Fibroblast of lung (primary cell): ENCODE measurements at regions not wholly inside any gene's neighbourhood (a gene's known extent, or its start where the extent isn't known, plus 50 kb on each side); places are given as distances from the start of the nearest gene placed in this dataset.

Source experiments
- DNase-seq, 2 donors: peaks; one replicate each; pipeline versions ENCODE4 v3.0.0 to v3.0.0-alpha.2; 2010; ENCODE audit warnings: low read depth in 2 of 2
- H2AFZ ChIP-seq: 2 replicates; pipeline ENCODE4 v1.5.1; 2012; ENCODE audit warnings: low read length, control low read depth, inconsistent platforms
- H3K27ac ChIP-seq: 2 replicates; pipeline ENCODE4 v1.5.1; 2011; ENCODE audit warnings: low read length, control low read depth; ENCODE audit not compliant: insufficient read depth
- H3K27me3 ChIP-seq: 2 replicates; pipeline ENCODE4 v1.5.1; 2011; ENCODE audit warnings: mild to moderate bottlenecking, low read length; ENCODE audit not compliant: control insufficient read depth, insufficient read depth
- H3K36me3 ChIP-seq: 2 replicates; pipeline ENCODE4 v1.5.1; 2011; ENCODE audit warnings: low read length; ENCODE audit not compliant: control insufficient read depth, insufficient read depth
- H3K4me1 ChIP-seq: 2 replicates; pipeline ENCODE4 v1.5.1; 2011; ENCODE audit warnings: low read length; ENCODE audit not compliant: control insufficient read depth, insufficient read depth; ENCODE audit errors: extremely low read depth
- H3K4me2 ChIP-seq: 2 replicates; pipeline ENCODE4 v1.5.1; 2011; ENCODE audit warnings: low read length, control low read depth; ENCODE audit not compliant: insufficient read depth; ENCODE audit errors: extremely low read depth
- H3K4me3 ChIP-seq, 4 experiments: fragments of 200-600 bp in 1 of 4; sonication (generic) in 1 of 4; replicated peaks in 1 of 4; 2 replicates each; pipeline ENCODE4 v1.5.1; 2011 to 2016; ENCODE audit warnings: low read length in 4 of 4, low read depth in 3 of 4, mild to moderate bottlenecking in 3 of 4, control low read depth in 2 of 4, inconsistent platforms in 1 of 4, mixed read lengths in 1 of 4; ENCODE audit not compliant: insufficient read depth in 1 of 4; ENCODE audit errors: control extremely low read depth in 1 of 4
- H3K79me2 ChIP-seq: 2 replicates; pipeline ENCODE4 v1.5.1; 2012; ENCODE audit warnings: mild to moderate bottlenecking, low read length, inconsistent platforms; ENCODE audit not compliant: control insufficient read depth, insufficient read depth
- H3K9ac ChIP-seq: 2 replicates; pipeline ENCODE4 v1.5.1; 2011; ENCODE audit warnings: mild to moderate bottlenecking, low read length, control low read depth; ENCODE audit not compliant: insufficient read depth
- H3K9me3 ChIP-seq: 2 replicates; pipeline ENCODE4 v1.5.1; 2012; ENCODE audit warnings: low read depth, low read length; ENCODE audit not compliant: control insufficient read depth, insufficient read depth
- H4K20me1 ChIP-seq: 2 replicates; pipeline ENCODE4 v1.5.1; 2011; ENCODE audit warnings: low read length; ENCODE audit not compliant: control insufficient read depth, insufficient read depth; ENCODE audit errors: extremely low read depth
- EZH2 ChIP-seq: IDR thresholded peaks from 2 replicates; pipeline ENCODE4 v1.5.1; 2012; ENCODE audit warnings: low read length, control low read depth, mild to moderate bottlenecking; ENCODE audit errors: missing control alignments
- TF ChIP-seq, protein P1 (sequence below), 2 donors: IDR thresholded peaks in 1 of 2; conservative IDR thresholded peaks in 1 of 2; 1 replicate in 1 of 2; 2 replicates in 1 of 2; pipeline ENCODE4 v1.5.1; 2011 to 2012; ENCODE audit warnings: low read length in 2 of 2, control low read depth in 1 of 2, inconsistent platforms in 1 of 2, low read depth in 1 of 2, mild to moderate bottlenecking in 1 of 2

DNA sequence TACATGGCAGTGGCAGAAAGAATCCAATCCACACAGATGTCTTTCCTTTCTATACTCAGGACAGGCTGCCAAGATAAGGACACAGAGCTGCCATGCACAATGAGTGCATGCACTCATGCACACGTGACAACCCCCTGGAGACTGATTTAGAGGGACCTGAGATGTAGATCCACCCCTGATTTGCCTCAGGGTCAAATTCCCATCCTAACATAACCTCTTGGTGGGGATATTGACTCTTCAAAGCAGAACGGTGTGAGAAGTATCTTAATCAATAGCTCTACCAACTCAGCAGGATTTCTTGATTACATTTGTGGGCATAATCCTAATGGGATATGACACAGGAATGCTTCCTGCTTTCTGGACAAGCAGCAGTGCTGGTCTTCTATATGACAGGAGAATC lies 125.2 kb upstream of the DSCAM start:
- H2AFZ ChIP-seq: no peak overlapping the region
- H3K9me3 ChIP-seq: no peaks in the 10 kb centered on the region
- no peaks in the 10 kb centered on the region for H3K36me3 ChIP-seq
- no peak for DNase-seq
- no peaks in the 10 kb centered on the region for H3K27me3 ChIP-seq
- H3K4me1 ChIP-seq: no peaks in the 10 kb centered on the region
- no peak for TF ChIP-seq EZH2
- TF ChIP-seq, protein P1, sequence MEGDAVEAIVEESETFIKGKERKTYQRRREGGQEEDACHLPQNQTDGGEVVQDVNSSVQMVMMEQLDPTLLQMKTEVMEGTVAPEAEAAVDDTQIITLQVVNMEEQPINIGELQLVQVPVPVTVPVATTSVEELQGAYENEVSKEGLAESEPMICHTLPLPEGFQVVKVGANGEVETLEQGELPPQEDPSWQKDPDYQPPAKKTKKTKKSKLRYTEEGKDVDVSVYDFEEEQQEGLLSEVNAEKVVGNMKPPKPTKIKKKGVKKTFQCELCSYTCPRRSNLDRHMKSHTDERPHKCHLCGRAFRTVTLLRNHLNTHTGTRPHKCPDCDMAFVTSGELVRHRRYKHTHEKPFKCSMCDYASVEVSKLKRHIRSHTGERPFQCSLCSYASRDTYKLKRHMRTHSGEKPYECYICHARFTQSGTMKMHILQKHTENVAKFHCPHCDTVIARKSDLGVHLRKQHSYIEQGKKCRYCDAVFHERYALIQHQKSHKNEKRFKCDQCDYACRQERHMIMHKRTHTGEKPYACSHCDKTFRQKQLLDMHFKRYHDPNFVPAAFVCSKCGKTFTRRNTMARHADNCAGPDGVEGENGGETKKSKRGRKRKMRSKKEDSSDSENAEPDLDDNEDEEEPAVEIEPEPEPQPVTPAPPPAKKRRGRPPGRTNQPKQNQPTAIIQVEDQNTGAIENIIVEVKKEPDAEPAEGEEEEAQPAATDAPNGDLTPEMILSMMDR (conservative IDR thresholded peaks at IDR 0.05 in 1 of 2, IDR thresholded peaks at IDR 0.05 in 1 of 2; ENCODE audit: low read depth in 1 of 2, low read length in 2 of 2): no peak
- H3K4me3 ChIP-seq: no peak overlapping the region
- H4K20me1 ChIP-seq: no peaks in the 10 kb centered on the region
- H3K4me2 ChIP-seq: no peak overlapping the region
- H3K9ac ChIP-seq: no peak overlapping the region
- no peaks in the 10 kb centered on the region for H3K79me2 ChIP-seq
- H3K27ac ChIP-seq: no peak overlapping the region

DNA sequence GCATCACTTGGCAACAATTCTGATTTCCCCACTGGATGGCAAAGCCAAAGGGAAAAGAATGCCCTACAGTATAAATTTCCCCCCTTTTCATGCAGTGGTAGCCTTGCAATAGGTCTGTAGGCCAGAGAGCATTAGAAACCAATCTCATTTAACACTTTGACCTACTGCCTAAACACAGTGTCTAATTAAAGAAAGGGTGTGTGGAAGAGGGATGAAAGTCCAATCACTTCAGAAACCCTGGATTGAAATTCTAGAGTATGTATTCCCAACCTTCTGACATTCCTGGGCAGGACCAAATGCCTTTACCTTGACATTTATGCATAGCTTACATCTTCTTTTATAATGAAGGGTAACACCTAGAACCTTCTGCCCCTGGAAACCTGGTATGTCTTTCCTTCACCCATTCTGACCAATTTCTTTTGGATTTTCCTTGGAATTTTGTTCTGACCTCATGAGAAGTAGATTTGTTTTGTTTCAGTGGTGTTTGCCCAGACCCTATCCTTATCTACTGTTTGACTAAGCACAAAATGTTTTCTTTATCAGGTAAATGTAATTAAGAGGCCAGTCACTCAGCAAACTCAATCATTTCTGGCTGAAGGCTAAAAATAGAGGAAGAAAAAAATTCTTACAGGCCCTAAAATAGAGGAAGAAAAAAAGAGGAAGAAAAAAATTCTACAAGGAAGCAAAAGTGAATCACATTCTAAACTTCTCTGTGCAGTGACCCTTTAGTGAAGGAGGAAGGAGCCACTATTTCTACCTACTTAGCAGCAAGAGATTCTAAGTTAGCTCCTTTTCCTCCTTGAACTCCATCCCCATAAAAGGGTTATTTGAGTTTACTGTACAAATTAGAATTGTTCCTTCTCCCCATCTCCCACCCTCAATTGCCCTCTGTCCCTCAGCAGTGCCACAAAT lies 129.5 kb upstream of the DSCAM start:
- Histone ChIP-seq H3K4me1 (no peaks in the 10 kb centered on the region), H3K27ac (no peak overlapping the region), H3K36me3 (no peaks in the 10 kb centered on the region), H3K27me3 (no peaks in the 10 kb centered on the region), H3K9ac (no peak overlapping the region), H3K9me3 (no peaks in the 10 kb centered on the region), H2AFZ (no peak overlapping the region), H3K79me2 (no peaks in the 10 kb centered on the region), H3K4me3 (no peak overlapping the region), H4K20me1 (no peaks in the 10 kb centered on the region), H3K4me2 (no peak overlapping the region)
- no peak for DNase-seq
- TF ChIP-seq EZH2: no peak
- TF ChIP-seq, protein P1 (conservative IDR thresholded peaks at IDR 0.05 in 1 of 2, IDR thresholded peaks at IDR 0.05 in 1 of 2; ENCODE audit: low read depth in 1 of 2, low read length in 2 of 2): no peak

DNA sequence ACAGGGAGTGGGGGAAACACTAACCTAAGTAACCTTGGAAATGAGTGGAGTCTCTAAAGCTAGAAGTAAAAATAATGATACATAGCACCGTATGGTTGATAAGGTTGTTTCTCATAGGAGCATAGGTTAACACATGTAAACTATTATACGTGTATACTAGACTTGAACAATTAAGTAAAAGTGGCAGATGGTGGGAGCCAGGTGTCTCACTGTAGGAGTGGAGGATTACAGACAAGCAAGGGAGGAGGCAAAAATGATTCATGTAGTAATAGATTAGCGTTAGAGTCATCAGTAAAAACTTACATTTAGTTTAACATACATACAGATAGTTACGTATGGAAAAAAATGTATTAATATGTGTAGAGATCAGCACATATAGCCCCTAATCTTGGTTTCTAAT lies 138.4 kb upstream of the DSCAM start:
- H3K27ac ChIP-seq: no peak overlapping the region
- DNase-seq: no peak
- H3K4me3 ChIP-seq: no peak overlapping the region
- H3K36me3 ChIP-seq: no peaks in the 10 kb centered on the region
- no peak overlapping the region for H2AFZ ChIP-seq
- no peaks in the 10 kb centered on the region for H3K27me3 ChIP-seq
- H4K20me1 ChIP-seq: no peaks in the 10 kb centered on the region
- no peaks in the 10 kb centered on the region for H3K4me1 ChIP-seq
- TF ChIP-seq, protein P1 (conservative IDR thresholded peaks at IDR 0.05 in 1 of 2, IDR thresholded peaks at IDR 0.05 in 1 of 2; ENCODE audit: low read depth in 1 of 2, low read length in 2 of 2): no peak
- no peak for TF ChIP-seq EZH2
- no peaks in the 10 kb centered on the region for H3K79me2 ChIP-seq
- no peak overlapping the region for H3K9ac ChIP-seq
- no peak overlapping the region for H3K4me2 ChIP-seq
- H3K9me3 ChIP-seq: no peaks in the 10 kb centered on the region
